ENCODE measurements at regions not wholly inside any gene's neighbourhood (a gene's known extent, or its start where the extent isn't known, plus 50 kb on each side); places are given as distances from the start of the nearest gene placed in this dataset.

GRCh38 chr7:153190986-153191385, 431.4 kb downstream of the ACTR3B start:
- no peak for ATAC-seq
- TF ChIP-seq CSDC2 (CRISPR knock-in tag; IDR thresholded peaks at IDR 0.05) (no peak), GLIS3 (CRISPR knock-in tag; IDR thresholded peaks at IDR 0.05) (no peak), ESRRG (CRISPR knock-in tag; IDR thresholded peaks at IDR 0.05) (no peak), TCF4 (CRISPR knock-in tag; IDR thresholded peaks at IDR 0.05; ENCODE audit: borderline replicate concordance) (no peak), ZNF565 (CRISPR knock-in tag; conservative IDR thresholded peaks at IDR 0.05; ENCODE audit: low read depth) (no peak), TSHZ2 (CRISPR knock-in tag; IDR thresholded peaks at IDR 0.05) (no peak)

- ATAC-seq = no peak
- TF ChIP-seq BACH2 (CRISPR knock-in tag; IDR thresholded peaks at IDR 0.05; ENCODE audit: borderline replicate concordance) (no peak), CSDC2 (CRISPR knock-in tag; IDR thresholded peaks at IDR 0.05) (no peak), ZC3H10 (CRISPR knock-in tag; IDR thresholded peaks at IDR 0.05) (no peak), ISL1 (CRISPR knock-in tag; IDR thresholded peaks at IDR 0.05) (no peak), TOX (CRISPR knock-in tag; IDR thresholded peaks at IDR 0.05; ENCODE audit: borderline replicate concordance) (no peak), TCF4 (CRISPR knock-in tag; IDR thresholded peaks at IDR 0.05; ENCODE audit: borderline replicate concordance) (no peak), SNAI2 (CRISPR knock-in tag; IDR thresholded peaks at IDR 0.05) (no peak), ZNF8 (CRISPR knock-in tag; IDR thresholded peaks at IDR 0.05) (no peak), ARNTL (CRISPR knock-in tag; IDR thresholded peaks at IDR 0.05; ENCODE audit: borderline replicate concordance, low read depth) (no peak), ZNF70 (CRISPR knock-in tag; IDR thresholded peaks at IDR 0.05) (no peak), GLIS3 (CRISPR knock-in tag; IDR thresholded peaks at IDR 0.05) (no peak), PPARA (CRISPR knock-in tag; IDR thresholded peaks at IDR 0.05; ENCODE audit: borderline replicate concordance) (no peak), ZFP3 (CRISPR knock-in tag; IDR thresholded peaks at IDR 0.05) (no peak), PATZ1 (CRISPR knock-in tag; IDR thresholded peaks at IDR 0.05; ENCODE audit: borderline replicate concordance) (no peak), ZFP30 (CRISPR knock-in tag; IDR thresholded peaks at IDR 0.05) (no peak), ZNF565 (CRISPR knock-in tag; conservative IDR thresholded peaks at IDR 0.05; ENCODE audit: low read depth) (no peak), ESRRG (CRISPR knock-in tag; IDR thresholded peaks at IDR 0.05) (no peak)
Observed at GRCh38 chr7:153193144-153193595, 433.6 kb downstream of the ACTR3B start.

GRCh38 chr7:153217032-153217431, 457.5 kb downstream of the ACTR3B start:
- TF ChIP-seq TSHZ2 (CRISPR knock-in tag; IDR thresholded peaks at IDR 0.05) = no peak
- no peak for TF ChIP-seq CREB5 (CRISPR knock-in tag; IDR thresholded peaks at IDR 0.05; ENCODE audit: low read depth)
- no peak for TF ChIP-seq BACH2 (CRISPR knock-in tag; IDR thresholded peaks at IDR 0.05; ENCODE audit: borderline replicate concordance)
- no peak for TF ChIP-seq TCF4 (CRISPR knock-in tag; IDR thresholded peaks at IDR 0.05; ENCODE audit: borderline replicate concordance)
- TF ChIP-seq POU6F1 (CRISPR knock-in tag; IDR thresholded peaks at IDR 0.05; ENCODE audit: borderline replicate concordance, low read depth) = no peak
- TF ChIP-seq ARNTL (CRISPR knock-in tag; IDR thresholded peaks at IDR 0.05; ENCODE audit: borderline replicate concordance, low read depth) = no peak
- no peak for TF ChIP-seq ZNF8 (CRISPR knock-in tag; IDR thresholded peaks at IDR 0.05)
- TF ChIP-seq ZFP30 (CRISPR knock-in tag; IDR thresholded peaks at IDR 0.05) = no peak
- no peak for TF ChIP-seq ZNF70 (CRISPR knock-in tag; IDR thresholded peaks at IDR 0.05)
- TF ChIP-seq TOX (CRISPR knock-in tag; IDR thresholded peaks at IDR 0.05; ENCODE audit: borderline replicate concordance) = no peak
- TF ChIP-seq ZC3H10 (CRISPR knock-in tag; IDR thresholded peaks at IDR 0.05) = no peak
- TF ChIP-seq CSRNP3 (CRISPR knock-in tag; IDR thresholded peaks at IDR 0.05) = no peak
- no peak for TF ChIP-seq PPARA (CRISPR knock-in tag; IDR thresholded peaks at IDR 0.05; ENCODE audit: borderline replicate concordance)
- TF ChIP-seq CSDC2 (CRISPR knock-in tag; IDR thresholded peaks at IDR 0.05) = no peak
- ATAC-seq = no peak

All from SK-N-SH treated with all-trans-retinoic acid at 6 μM for 48 hours (cell line).